CD14-positive monocyte (primary cell): ENCODE measurements at regions not wholly inside any gene's neighbourhood (a gene's known extent, or its start where the extent isn't known, plus 50 kb on each side); places are given as distances from the start of the nearest gene placed in this dataset.

Experiments
- DNase-seq, 3 donors: peaks; one replicate each; pipeline ENCODE4 v3.0.0-alpha.2; 2011 to 2022
- H2AFZ ChIP-seq: 2 replicates; pipeline ENCODE4 v1.6.0; 2012; ENCODE audit warnings: mild to moderate bottlenecking, low read depth, low read length, inconsistent platforms; ENCODE audit not compliant: insufficient read depth, poor library complexity, severe bottlenecking
- H3K27ac ChIP-seq, 2 donors: 1 replicate in 1 of 2; 2 replicates in 1 of 2; pipeline ENCODE4 v1.5.1; 2012 to 2013; ENCODE audit warnings: low read length in 2 of 2, control low read depth in 1 of 2, inconsistent platforms in 1 of 2, low read depth in 1 of 2, mild to moderate bottlenecking in 1 of 2
- H3K27me3 ChIP-seq, 2 donors: one replicate each; pipeline versions ENCODE4 v1.6.0 to v1.6.1; 2011 to 2013; ENCODE audit warnings: low read length in 2 of 2; ENCODE audit not compliant: control insufficient read depth in 2 of 2, insufficient read depth in 2 of 2
- H3K36me3 ChIP-seq, 2 donors: replicated peaks in 1 of 2; 1 replicate in 1 of 2; 2 replicates in 1 of 2; pipeline versions ENCODE4 v1.5.1 to v1.6.1; 2012 to 2013; ENCODE audit warnings: low read length in 2 of 2, control low read depth in 1 of 2, inconsistent platforms in 1 of 2, mild to moderate bottlenecking in 1 of 2; ENCODE audit not compliant: insufficient read depth in 2 of 2, control insufficient read depth in 1 of 2
- H3K4me1 ChIP-seq, 2 donors: 1 replicate in 1 of 2; 2 replicates in 1 of 2; pipeline versions ENCODE4 v1.5.1 to v1.6.1; 2012 to 2013; ENCODE audit warnings: low read length in 2 of 2, control low read depth in 1 of 2, inconsistent platforms in 1 of 2, mild to moderate bottlenecking in 1 of 2, moderate library complexity in 1 of 2; ENCODE audit not compliant: insufficient read depth in 2 of 2, control insufficient read depth in 1 of 2
- H3K4me2 ChIP-seq: replicated peaks from 2 replicates; pipeline ENCODE3; 2012; ENCODE audit warnings: low read length, moderate library complexity, mild to moderate bottlenecking; ENCODE audit not compliant: poor library complexity, severe bottlenecking; ENCODE audit errors: extremely low read depth
- H3K4me3 ChIP-seq, 3 experiments: fragments of 200-600 bp in 1 of 3; sonication (generic) in 1 of 3; replicated peaks in 1 of 3; 1 replicate in 2 of 3; 2 replicates in 1 of 3; pipeline ENCODE4 v1.5.1; 2011 to 2013; ENCODE audit warnings: low read length in 3 of 3, mild to moderate bottlenecking in 3 of 3, control low read depth in 2 of 3, low read depth in 2 of 3, inconsistent platforms in 1 of 3, moderate library complexity in 1 of 3
- H3K79me2 ChIP-seq: 2 replicates; pipeline ENCODE4 v1.6.0; 2012; ENCODE audit warnings: mild to moderate bottlenecking, control low read depth, inconsistent platforms, low read length, moderate library complexity; ENCODE audit not compliant: insufficient read depth
- H3K9ac ChIP-seq: 2 replicates; pipeline ENCODE4 v1.6.0; 2017; ENCODE audit warnings: low read length, mild to moderate bottlenecking; ENCODE audit not compliant: insufficient read depth, poor library complexity, severe bottlenecking
- H3K9me3 ChIP-seq, 2 donors: replicated peaks in 1 of 2; 1 replicate in 1 of 2; 2 replicates in 1 of 2; pipeline versions ENCODE4 v1.5.1 to v1.6.1; 2012 to 2013; ENCODE audit warnings: low read length in 2 of 2, control low read depth in 1 of 2; ENCODE audit not compliant: control insufficient read depth in 1 of 2, insufficient read depth in 1 of 2
- H4K20me1 ChIP-seq: 2 replicates; pipeline ENCODE4 v1.6.0; 2012; ENCODE audit warnings: mild to moderate bottlenecking, low read length, control low read depth, moderate library complexity; ENCODE audit not compliant: insufficient read depth
- H3K27ac Mint-ChIP-seq, 7 donors: one replicate each; pipeline ENCODE4 v1.8.0; 2020; ENCODE audit warnings: mild to moderate bottlenecking in 7 of 7, mixed read lengths in 7 of 7, moderate library complexity in 6 of 7, inconsistent platforms in 2 of 7
- H3K27me3 Mint-ChIP-seq, 3 donors: one replicate each; pipeline ENCODE4 v1.8.0; 2021 to 2022; ENCODE audit warnings: low read depth in 3 of 3, mild to moderate bottlenecking in 3 of 3, mixed read lengths in 3 of 3, moderate library complexity in 3 of 3, inconsistent platforms in 1 of 3
- H3K36me3 Mint-ChIP-seq, 2 donors: one replicate each; pipeline ENCODE4 v1.8.0; 2020; ENCODE audit warnings: mixed read lengths in 2 of 2, inconsistent platforms in 1 of 2, mild to moderate bottlenecking in 1 of 2
- H3K4me1 Mint-ChIP-seq: one replicate; pipeline ENCODE4 v1.8.0; 2020; ENCODE audit warnings: mild to moderate bottlenecking, mixed read lengths
- H3K4me3 Mint-ChIP-seq, 2 donors: one replicate each; pipeline ENCODE4 v1.8.0; 2020; ENCODE audit warnings: mild to moderate bottlenecking in 2 of 2, mixed read lengths in 2 of 2, moderate library complexity in 1 of 2
- H3K9me3 Mint-ChIP-seq, 7 donors: one replicate each; pipeline ENCODE4 v1.8.0; 2020 to 2022; ENCODE audit warnings: mixed read lengths in 7 of 7, mild to moderate bottlenecking in 6 of 7, moderate library complexity in 6 of 7, inconsistent platforms in 2 of 7
- CTCF ChIP-seq: fragments of 200-600 bp; IDR thresholded peaks from one replicate; pipeline ENCODE4 v1.8.0; 2022; ENCODE audit warnings: antibody characterized with exemption, mild to moderate bottlenecking
- WGBS: methylation state at CpG from one replicate; pipeline ENCODE4 v1.1.5; 2013; ENCODE audit warnings: missing lambda C conversion rate; ENCODE audit not compliant: insufficient coverage; 5-methylcytosine and 5-hydroxymethylcytosine counted together
- intact Hi-C, 2 donors: fragments of 100-400 bp; cut with micrococcal nuclease; formaldehyde crosslinking; loops; one replicate each; pipeline versions ENCODE4 v1.15.0 to v1.15.1; 2023

GRCh38 chr13:52925251-52925650, 76.8 kb upstream of the PCDH8 start:
- H3K27me3 Mint-ChIP-seq, result peaks cover 14 to 18% (median 15%) of the 10 kb centered on the region in 3 donors

GRCh38 chr13:52924289-52925148, 76.1 kb upstream of the PCDH8 start:
- TF ChIP-seq CTCF, result no peak
- H3K27ac ChIP-seq, result no peak overlapping the region

More at GRCh38 chr13:52925251-52925650, 76.8 kb upstream of the PCDH8 start:
- intact Hi-C loops, result no loop called here
- DNase-seq, result no peak
- Histone ChIP-seq H3K79me2 (no peaks in the 10 kb centered on the region), H2AFZ (no peak overlapping the region), H3K27me3 (peaks cover 0 to 9% of the 10 kb centered on the region in 2 donors), H3K9me3 (no peaks in the 10 kb centered on the region), H3K4me1 (peaks cover 26 to 27% of the 10 kb centered on the region in 2 donors), H3K9ac (no peak overlapping the region), H4K20me1 (no peaks in the 10 kb centered on the region), H3K4me2 (no peak overlapping the region), H3K27ac (no peak overlapping the region), H3K4me3 (no peak overlapping the region), H3K36me3 (no peaks in the 10 kb centered on the region)
- 63% methylated on average over 2 of the region's 2 CpGs for WGBS
- no peak overlapping the region for H3K27ac Mint-ChIP-seq
- no peaks in the 10 kb centered on the region for H3K36me3 Mint-ChIP-seq
- peaks cover 0 to 9% (median 5%) of the 10 kb centered on the region in 7 donors for H3K9me3 Mint-ChIP-seq
- H3K4me1 Mint-ChIP-seq, result peaks cover 11% of the 10 kb centered on the region
- no peak for TF ChIP-seq CTCF
- no peak overlapping the region for H3K4me3 Mint-ChIP-seq

More at GRCh38 chr13:52924289-52925148, 76.1 kb upstream of the PCDH8 start:
- WGBS, result 88% methylated on average over 4 of the region's 10 CpGs
- no peaks in the 10 kb centered on the region for H3K36me3 ChIP-seq
- no peak overlapping the region for H3K4me3 ChIP-seq
- Mint-ChIP-seq H3K9me3 (peaks cover 0 to 9% (median 5%) of the 10 kb centered on the region in 7 donors), H3K27ac (peak overlapping the region in 1 of 7 donors; percentile 15), H3K4me3 (peak overlapping the region in 1 of 2 donors; percentile 56), H3K27me3 (peaks cover 12 to 22% (median 18%) of the 10 kb centered on the region in 3 donors), H3K4me1 (peaks cover 11% of the 10 kb centered on the region), H3K36me3 (no peaks in the 10 kb centered on the region)
- peaks cover 3 to 15% of the 10 kb centered on the region in 2 donors for H3K27me3 ChIP-seq
- no peak for DNase-seq
- no peak overlapping the region for H3K4me2 ChIP-seq
- H3K9ac ChIP-seq, result no peak overlapping the region
- no peaks in the 10 kb centered on the region for H3K9me3 ChIP-seq
- intact Hi-C loops, result no loop called here
- no peaks in the 10 kb centered on the region for H3K79me2 ChIP-seq
- peaks cover 26 to 27% of the 10 kb centered on the region in 2 donors for H3K4me1 ChIP-seq
- no peaks in the 10 kb centered on the region for H4K20me1 ChIP-seq
- H2AFZ ChIP-seq, result no peak overlapping the region
